K562 (cell line): ENCODE measurements at regions not wholly inside any gene's neighbourhood (a gene's known extent, or its start where the extent isn't known, plus 50 kb on each side); places are given as distances from the start of the nearest gene placed in this dataset.

ENCODE experiments used
- ATAC-seq: fragments of 200-7000 bp; cut with Tn5 transposase; 3 replicates; pipeline ENCODE4 v1.9.1; 2020; ENCODE audit warnings: moderate library complexity
- BruUV-seq: library from RNA; stranded (reverse); fragments of 400-500 nt; replicated peaks from 2 replicates; lab custom pipeline; 2021; lab: Mats Ljungman, UMichigan
- CTCF ChIA-PET: fragments of 300-600 bp; formaldehyde crosslinking; extraction: SDS; loops from one replicate; lab custom pipeline; 2021; ENCODE audit warnings: low intra/inter-chr PET ratio; lab: Yijun Ruan, JAX
- POLR2A ChIA-PET: fragments of 300-600, 350-650 bp; sonication (Branson Sonifier 250); formaldehyde crosslinking; extraction: SDS; loops from one replicate; lab custom pipeline; 2021; ENCODE audit warnings: antibody characterized with exemption, inconsistent platforms; lab: Yijun Ruan, JAX
- DNase-seq, 4 experiments: peaks; one replicate each; pipeline versions ENCODE4 v3.0.0 to v3.0.0-alpha.2; 2011 to 2018; ENCODE audit warnings: low spot score in 3 of 4, mixed read lengths in 3 of 4; ENCODE audit errors: extremely low read depth in 1 of 4
- FAIRE-seq: peaks from 2 replicates; lab custom pipeline; 2011; peaks lifted over from hg19 to GRCh38; lab: Jason Lieb, UNC
- H2AFZ ChIP-seq: 2 replicates; pipeline ENCODE4 v1.6.0; 2011; ENCODE audit warnings: low read depth, low read length, control low read depth, inconsistent platforms
- H3K27ac ChIP-seq: fragments of 200-600 bp; 3 replicates; pipeline ENCODE4 v1.8.0; 2011; ENCODE audit warnings: low read depth, mild to moderate bottlenecking, control low read depth, inconsistent platforms, low read length, moderate library complexity, mixed read lengths; ENCODE audit errors: extremely low read depth
- H3K27me3 ChIP-seq, 2 experiments: fragments of 300-600 bp in 1 of 2; 2 replicates in 1 of 2; 3 replicates in 1 of 2; pipeline versions ENCODE4 v1.6.0 to v1.8.0; 2011; ENCODE audit warnings: inconsistent platforms in 2 of 2, low read length in 2 of 2, mild to moderate bottlenecking in 1 of 2, mixed read lengths in 1 of 2, moderate library complexity in 1 of 2; ENCODE audit not compliant: control insufficient read depth in 2 of 2, insufficient read depth in 2 of 2
- H3K36me3 ChIP-seq: fragments of 300-600 bp; 3 replicates; pipeline ENCODE4 v1.8.0; 2011; ENCODE audit warnings: mild to moderate bottlenecking, low read length, inconsistent platforms; ENCODE audit not compliant: control insufficient read depth, insufficient read depth
- H3K4me1 ChIP-seq, 2 experiments: fragments of 200-600 bp in 1 of 2; replicated peaks in 1 of 2; 2 replicates in 1 of 2; 3 replicates in 1 of 2; pipeline versions ENCODE4 v1.5.1 to v1.8.0; 2011; ENCODE audit warnings: inconsistent platforms in 2 of 2, low read length in 2 of 2, mild to moderate bottlenecking in 1 of 2, mixed read lengths in 1 of 2, moderate library complexity in 1 of 2; ENCODE audit not compliant: control insufficient read depth in 2 of 2, insufficient read depth in 2 of 2
- H3K4me2 ChIP-seq: 2 replicates; pipeline ENCODE4 v1.6.1; 2011; ENCODE audit warnings: low read length, control low read depth, inconsistent platforms, mixed read lengths; ENCODE audit not compliant: insufficient read depth
- H3K4me3 ChIP-seq: fragments of 200-600 bp; sonication (generic), shearing (Covaris generic); 2 replicates; pipeline ENCODE4 v1.5.1; 2016; ENCODE audit warnings: control low read depth, inconsistent platforms
- H3K79me2 ChIP-seq: fragments of 200-600 bp; 3 replicates; pipeline ENCODE4 v1.8.0; 2011; ENCODE audit warnings: low read length, inconsistent platforms; ENCODE audit not compliant: control insufficient read depth, insufficient read depth
- H3K9ac ChIP-seq, 2 experiments: 2 replicates each; pipeline versions ENCODE4 v1.6.0 to v1.6.1; 2011; ENCODE audit warnings: low read depth in 2 of 2, low read length in 2 of 2, control low read depth in 1 of 2, inconsistent platforms in 1 of 2, mild to moderate bottlenecking in 1 of 2, mixed read lengths in 1 of 2; ENCODE audit not compliant: insufficient read depth in 1 of 2
- H3K9me1 ChIP-seq: one replicate; pipeline ENCODE4 v1.6.0; 2011; ENCODE audit warnings: inconsistent platforms, mild to moderate bottlenecking, low read length, moderate library complexity; ENCODE audit not compliant: control insufficient read depth, insufficient read depth
- H3K9me3 ChIP-seq: replicated peaks from 2 replicates; pipeline ENCODE4 v1.5.1; 2011; ENCODE audit warnings: low read depth, low read length, inconsistent platforms; ENCODE audit not compliant: control insufficient read depth, insufficient read depth
- H4K20me1 ChIP-seq: replicated peaks from 2 replicates; pipeline ENCODE4 v1.6.1; 2011; ENCODE audit warnings: low read length, inconsistent platforms, mixed read lengths; ENCODE audit not compliant: control insufficient read depth, insufficient read depth
- CBFA2T3 ChIP-seq: fragments of 450-650 bp; IDR thresholded peaks from 2 replicates; pipeline ENCODE4 v1.6.1; 2017
- HDAC1 ChIP-seq, 2 experiments: fragments of 450-650 bp; IDR thresholded peaks; 2 replicates each; pipeline ENCODE4 v1.6.1; 2016 to 2017; ENCODE audit warnings: inconsistent platforms in 1 of 2, mild to moderate bottlenecking in 1 of 2, moderate library complexity in 1 of 2
- MAFG ChIP-seq: fragments of 450-650 bp; conservative IDR thresholded peaks from 2 replicates; pipeline ENCODE4 v1.6.1; 2016; ENCODE audit warnings: missing genetic modification characterization, missing compliant biosample characterization
- MAX ChIP-seq: sonication (generic); formaldehyde crosslinking; IDR thresholded peaks from 2 replicates; pipeline ENCODE4 v1.9.0; 2022; ENCODE audit warnings: mild to moderate bottlenecking, missing genetic modification reagents
- MTF1 ChIP-seq: fragments of 250-450 bp; sonication (Bioruptor Pico); IDR thresholded peaks from 2 replicates; pipeline ENCODE4 v1.9.0; 2021; ENCODE audit warnings: moderate library complexity, mild to moderate bottlenecking, inconsistent platforms, borderline replicate concordance
- RFX1 ChIP-seq: fragments of 450-650 bp; IDR thresholded peaks from 2 replicates; pipeline ENCODE4 v1.6.1; 2016; ENCODE audit warnings: mild to moderate bottlenecking, moderate library complexity
- SAFB2 ChIP-seq: fragments of 200-400 bp; formaldehyde crosslinking; IDR thresholded peaks from 2 replicates; pipeline ENCODE4 v1.6.1; 2018; ENCODE audit warnings: borderline replicate concordance, low read length, low read depth, moderate library complexity; ENCODE audit not compliant: severe bottlenecking
- TGIF2 ChIP-seq: sonication (generic); formaldehyde crosslinking; IDR thresholded peaks from 2 replicates; pipeline ENCODE4 v1.8.1; 2022; ENCODE audit warnings: mild to moderate bottlenecking, missing genetic modification reagents, moderate library complexity
- USF1 ChIP-seq: sonication (generic); formaldehyde crosslinking; IDR thresholded peaks from 2 replicates; pipeline ENCODE4 v1.9.0; 2022; ENCODE audit warnings: mild to moderate bottlenecking, missing genetic modification reagents
- XRCC3 ChIP-seq: fragments of 450-650 bp; IDR thresholded peaks from 2 replicates; pipeline ENCODE4 v1.6.1; 2017; ENCODE audit warnings: mild to moderate bottlenecking, moderate library complexity
- ZNF324 ChIP-seq: fragments of 250-450 bp; sonication (Bioruptor Pico); IDR thresholded peaks from 2 replicates; pipeline ENCODE4 v1.4.0; 2020; ENCODE audit warnings: mild to moderate bottlenecking
- ZNF589 ChIP-seq: fragments of 200-800 bp; sonication (Bioruptor generic); IDR thresholded peaks from 2 replicates; pipeline ENCODE4 v1.6.1; 2016; ENCODE audit warnings: low read depth, missing genetic modification characterization, missing compliant biosample characterization
- WGBS: fragments of 100-300 bp; shearing (Covaris generic); methylation state at CpG from one replicate; pipeline ENCODE4 v1.1.6; 2016; ENCODE audit warnings: low coverage, mixed read lengths; ENCODE audit not compliant: insufficient coverage; ENCODE audit errors: missing lambda C conversion rate; 5-methylcytosine and 5-hydroxymethylcytosine counted together
- in situ Hi-C: fragments of 300-500 bp; cut with MboI; formaldehyde crosslinking; loops from 4 replicates; pipeline ENCODE4 v1.15.0; 2018; ENCODE audit warnings: inconsistent platforms, mixed read lengths
- intact Hi-C: fragments of 100-400 bp; cut with micrococcal nuclease; formaldehyde crosslinking; loops from 2 replicates; pipeline ENCODE4 v1.14.2; 2022
- TF ChIP-seq, protein P1 (sequence below): fragments of 450-650 bp; IDR thresholded peaks from 2 replicates; pipeline ENCODE4 v1.6.1; 2017; ENCODE audit warnings: antibody characterized with exemption, mild to moderate bottlenecking

DNA sequence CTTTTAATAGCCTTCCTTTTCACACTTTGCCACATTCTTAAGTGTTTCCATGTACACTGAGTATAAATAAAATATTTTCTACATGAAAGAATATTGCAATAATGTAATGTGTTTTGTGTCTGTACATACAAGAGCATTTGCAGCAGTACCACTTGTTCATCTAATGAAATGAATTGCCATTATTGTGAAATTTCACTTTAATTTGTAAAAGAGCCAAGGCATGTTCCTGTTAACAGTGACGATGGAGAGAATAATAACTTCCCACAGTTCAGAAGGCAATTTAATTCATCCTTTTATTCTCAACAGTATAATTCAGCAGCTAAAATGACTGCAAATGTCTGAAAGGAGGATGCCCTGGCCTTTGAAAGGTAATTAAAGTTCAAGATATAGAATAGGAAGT, 853.9 kb downstream of the LRRTM4 start:
- DNase-seq (no peak), ATAC-seq (no peak), FAIRE-seq (no peak)
- intact Hi-C loops (no loop called here), in situ Hi-C loops (no loop called here)
- no peak overlapping the region for H3K27ac ChIP-seq
- no peaks in the 10 kb centered on the region for H3K36me3 ChIP-seq
- no peaks in the 10 kb centered on the region for H4K20me1 ChIP-seq
- no peaks in the 10 kb centered on the region for H3K79me2 ChIP-seq
- H3K27me3 ChIP-seq, result no peaks in the 10 kb centered on the region
- WGBS, result 0% methylated on average over 1 of the region's 1 CpG
- CTCF ChIA-PET, result no interaction called here
- POLR2A ChIA-PET, result no interaction called here
- no peak overlapping the region for H3K9ac ChIP-seq
- no TSS peak for BruUV-seq
- no peak for TF ChIP-seq ZNF324
- no peak overlapping the region for H2AFZ ChIP-seq
- no peak overlapping the region for H3K4me2 ChIP-seq
- no peaks in the 10 kb centered on the region for H3K9me1 ChIP-seq
- no peaks in the 10 kb centered on the region for H3K9me3 ChIP-seq
- H3K4me3 ChIP-seq, result no peak overlapping the region
- no peaks in the 10 kb centered on the region for H3K4me1 ChIP-seq

DNA sequence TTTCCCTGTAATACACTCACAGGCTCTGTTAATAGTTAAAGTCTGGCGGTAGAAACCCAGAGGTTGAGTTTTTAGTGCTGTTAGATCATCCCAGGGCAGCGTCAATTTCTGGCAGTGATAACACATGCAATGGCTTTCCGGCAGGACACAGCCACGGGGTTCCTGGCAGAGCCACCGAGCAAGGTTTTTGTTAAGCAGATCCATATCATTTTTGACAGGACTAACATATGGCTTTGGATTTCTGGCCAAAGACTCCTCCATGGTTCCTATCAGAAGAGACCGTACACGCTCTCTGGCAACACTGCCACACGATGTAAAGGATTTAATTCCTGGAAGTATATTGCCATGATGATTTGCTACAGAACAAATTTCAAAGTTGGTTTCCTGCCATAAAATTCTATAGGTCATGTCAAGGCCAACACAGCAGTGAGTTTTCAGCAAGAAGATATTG, 854.3 kb downstream of the LRRTM4 start:
- ChIA-PET CTCF (no interaction called here), POLR2A (no interaction called here)
- intact Hi-C loops (no loop called here), in situ Hi-C loops (no loop called here)
- Histone ChIP-seq H3K9me1 (no peaks in the 10 kb centered on the region), H3K36me3 (no peaks in the 10 kb centered on the region), H3K4me3 (no peak overlapping the region), H3K9me3 (no peaks in the 10 kb centered on the region), H3K79me2 (no peaks in the 10 kb centered on the region), H3K4me1 (no peaks in the 10 kb centered on the region), H3K27ac (no peak overlapping the region), H2AFZ (no peak overlapping the region), H3K4me2 (no peak overlapping the region), H4K20me1 (no peaks in the 10 kb centered on the region), H3K9ac (no peak overlapping the region), H3K27me3 (no peaks in the 10 kb centered on the region)
- no TSS peak for BruUV-seq
- DNase-seq (no peak), ATAC-seq (no peak), FAIRE-seq (no peak)
- WGBS, result 2% methylated on average over 8 of the region's 8 CpGs
- no peak for TF ChIP-seq TGIF2 (CRISPR knock-in tag)
- no peak for TF ChIP-seq MAX
- TF ChIP-seq MAFG, result no peak
- no peak for TF ChIP-seq CBFA2T3
- no peak for TF ChIP-seq ZNF589 (CRISPR knock-in tag)
- no peak for TF ChIP-seq RFX1
- no peak for TF ChIP-seq MTF1 (CRISPR knock-in tag)
- TF ChIP-seq XRCC3, result no peak
- TF ChIP-seq, protein P1, sequence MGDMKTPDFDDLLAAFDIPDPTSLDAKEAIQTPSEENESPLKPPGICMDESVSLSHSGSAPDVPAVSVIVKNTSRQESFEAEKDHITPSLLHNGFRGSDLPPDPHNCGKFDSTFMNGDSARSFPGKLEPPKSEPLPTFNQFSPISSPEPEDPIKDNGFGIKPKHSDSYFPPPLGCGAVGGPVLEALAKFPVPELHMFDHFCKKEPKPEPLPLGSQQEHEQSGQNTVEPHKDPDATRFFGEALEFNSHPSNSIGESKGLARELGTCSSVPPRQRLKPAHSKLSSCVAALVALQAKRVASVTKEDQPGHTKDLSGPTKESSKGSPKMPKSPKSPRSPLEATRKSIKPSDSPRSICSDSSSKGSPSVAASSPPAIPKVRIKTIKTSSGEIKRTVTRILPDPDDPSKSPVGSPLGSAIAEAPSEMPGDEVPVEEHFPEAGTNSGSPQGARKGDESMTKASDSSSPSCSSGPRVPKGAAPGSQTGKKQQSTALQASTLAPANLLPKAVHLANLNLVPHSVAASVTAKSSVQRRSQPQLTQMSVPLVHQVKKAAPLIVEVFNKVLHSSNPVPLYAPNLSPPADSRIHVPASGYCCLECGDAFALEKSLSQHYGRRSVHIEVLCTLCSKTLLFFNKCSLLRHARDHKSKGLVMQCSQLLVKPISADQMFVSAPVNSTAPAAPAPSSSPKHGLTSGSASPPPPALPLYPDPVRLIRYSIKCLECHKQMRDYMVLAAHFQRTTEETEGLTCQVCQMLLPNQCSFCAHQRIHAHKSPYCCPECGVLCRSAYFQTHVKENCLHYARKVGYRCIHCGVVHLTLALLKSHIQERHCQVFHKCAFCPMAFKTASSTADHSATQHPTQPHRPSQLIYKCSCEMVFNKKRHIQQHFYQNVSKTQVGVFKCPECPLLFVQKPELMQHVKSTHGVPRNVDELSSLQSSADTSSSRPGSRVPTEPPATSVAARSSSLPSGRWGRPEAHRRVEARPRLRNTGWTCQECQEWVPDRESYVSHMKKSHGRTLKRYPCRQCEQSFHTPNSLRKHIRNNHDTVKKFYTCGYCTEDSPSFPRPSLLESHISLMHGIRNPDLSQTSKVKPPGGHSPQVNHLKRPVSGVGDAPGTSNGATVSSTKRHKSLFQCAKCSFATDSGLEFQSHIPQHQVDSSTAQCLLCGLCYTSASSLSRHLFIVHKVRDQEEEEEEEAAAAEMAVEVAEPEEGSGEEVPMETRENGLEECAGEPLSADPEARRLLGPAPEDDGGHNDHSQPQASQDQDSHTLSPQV, result no peak
- no peak for TF ChIP-seq USF1 (CRISPR knock-in tag)
- no peak for TF ChIP-seq SAFB2
- TF ChIP-seq HDAC1 (IDR thresholded peaks at IDR 0.05), result no peak
